ENCODE measurements at regions not wholly inside any gene's neighbourhood (a gene's known extent, or its start where the extent isn't known, plus 50 kb on each side); places are given as distances from the start of the nearest gene placed in this dataset.

DNA sequence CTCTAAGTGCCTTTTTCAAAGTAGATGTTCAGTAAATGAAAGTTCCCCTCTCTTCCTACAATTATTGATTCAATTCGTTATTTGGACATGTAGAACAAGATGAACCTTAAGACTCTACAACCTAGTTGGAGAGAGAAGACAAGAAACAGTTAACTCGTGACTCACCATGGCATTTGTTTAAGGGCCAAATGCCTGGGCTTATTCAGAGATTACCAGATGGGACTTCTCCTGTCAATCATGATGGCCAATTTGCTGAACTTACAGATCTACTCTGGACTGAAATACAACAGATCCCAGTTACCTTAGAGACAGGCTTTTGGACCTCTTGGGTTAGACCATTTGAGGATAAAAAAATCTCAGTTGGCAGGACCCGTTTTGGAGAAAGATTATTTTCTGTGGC is 93.5 kb downstream of the C1orf94 start:
- no peak for DNase-seq

- no peak for DNase-seq
Observed at GRCh38 chr1:34272152-34272551, 95.4 kb downstream of the C1orf94 start.

DNA sequence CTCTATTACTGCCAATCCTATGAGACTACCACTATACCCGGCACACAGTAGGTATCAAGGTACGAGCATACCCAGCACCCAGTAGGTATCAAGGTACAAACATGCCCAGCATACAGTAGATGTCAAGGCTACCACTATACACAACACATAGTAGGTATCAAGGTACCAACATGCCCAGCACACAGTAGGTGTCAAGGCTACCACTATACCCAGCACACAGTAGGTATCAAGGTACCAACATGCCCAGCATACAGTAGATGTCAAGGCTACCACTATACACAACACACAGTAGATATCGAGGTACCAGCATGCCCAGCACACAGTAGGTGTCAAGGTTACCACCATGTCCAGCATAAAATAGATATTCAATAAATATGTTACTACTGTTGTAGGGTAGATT is 98.4 kb downstream of the C1orf94 start:
- DNase-seq, result no peak

GRCh38 chr1:34276606-34277005 is 99.9 kb downstream of the C1orf94 start:
- DNase-seq, result no peak

- DNase-seq, result no peak
Observed at GRCh38 chr1:34277150-34277549, 100.4 kb downstream of the C1orf94 start.

DNA sequence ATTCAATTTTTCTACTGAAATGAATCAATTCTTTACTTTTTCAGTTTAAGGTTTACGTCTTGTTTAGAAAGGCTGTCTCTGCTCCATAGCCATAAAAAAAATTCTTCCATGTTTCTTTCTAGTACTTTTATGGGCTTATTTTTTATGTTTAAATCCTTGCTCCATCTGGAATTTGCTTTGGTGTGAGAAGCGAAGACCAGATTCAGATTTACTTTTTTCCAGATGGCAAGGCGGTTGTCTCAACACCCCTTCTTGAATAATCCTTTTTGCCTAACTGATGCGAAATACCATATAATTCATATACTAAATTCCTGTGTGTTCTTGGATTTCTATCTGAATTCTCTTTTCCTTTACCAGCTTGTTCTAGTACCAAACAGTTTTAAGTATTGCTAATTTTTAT is 101.5 kb downstream of the C1orf94 start:
- DNase-seq, result no peak

DNA sequence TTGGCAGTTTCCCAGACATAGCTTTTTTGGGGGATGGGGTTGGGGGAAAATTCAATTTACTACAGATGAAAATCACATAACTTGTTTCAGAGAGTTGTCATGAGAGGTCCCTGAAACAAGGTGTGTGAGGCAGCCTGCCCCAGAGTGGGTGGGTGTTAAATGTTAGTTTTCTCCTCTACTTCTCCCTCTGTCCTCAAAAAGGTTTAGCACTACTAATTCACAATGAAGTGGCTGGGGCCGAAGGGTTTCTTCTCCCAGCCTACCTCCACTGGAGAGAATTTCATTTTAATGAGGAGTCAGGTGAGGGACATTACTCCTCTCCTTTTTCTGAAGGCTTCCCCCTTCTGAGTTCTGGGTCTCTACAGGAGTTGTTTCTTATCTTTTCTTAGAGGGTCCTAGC is 103.3 kb downstream of the C1orf94 start:
- DNase-seq, result no peak

DNA sequence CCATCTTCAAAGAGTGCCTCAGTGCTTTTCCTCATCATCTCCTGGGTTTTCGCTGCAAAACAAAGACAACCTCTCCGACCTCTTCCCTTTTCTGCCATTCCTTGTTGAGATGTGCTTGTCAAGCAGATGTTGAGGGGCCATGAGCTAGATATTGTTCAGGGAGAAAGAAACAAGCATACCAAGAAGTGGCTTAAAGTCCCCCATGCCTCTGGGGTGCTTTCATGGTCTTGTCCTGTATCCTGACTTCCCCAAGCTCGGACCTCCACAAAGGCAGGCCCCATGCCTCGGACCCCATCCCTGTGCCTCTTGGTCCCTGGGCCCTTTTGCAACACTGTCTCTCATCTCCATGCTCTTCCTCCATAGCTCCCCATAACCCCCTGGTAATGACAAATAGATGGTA is 103.8 kb downstream of the C1orf94 start:
- no peak for DNase-seq

GRCh38 chr1:34283142-34283541 is 106.4 kb downstream of the C1orf94 start:
- DNase-seq, result no peak

DNA sequence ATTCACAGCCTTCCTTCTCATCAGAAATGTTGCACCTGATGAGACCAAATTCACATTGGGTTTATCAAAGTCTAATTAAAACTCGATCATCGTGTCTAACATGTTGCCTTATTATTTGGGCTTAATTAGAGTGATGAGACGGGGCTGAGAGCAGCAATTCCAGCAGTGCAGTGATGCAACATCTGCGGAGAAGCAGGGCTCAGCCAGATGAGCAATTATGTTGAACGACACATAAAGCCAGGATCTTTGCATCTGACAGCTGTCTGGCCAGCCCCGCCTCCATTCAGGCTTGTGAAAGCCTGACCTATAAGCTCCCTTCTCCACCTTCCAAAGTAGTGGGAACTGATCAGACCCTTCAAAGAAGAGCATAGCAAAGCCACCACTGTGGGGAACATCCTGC is 109.8 kb downstream of the C1orf94 start:
- DNase-seq, result no peak

DNA sequence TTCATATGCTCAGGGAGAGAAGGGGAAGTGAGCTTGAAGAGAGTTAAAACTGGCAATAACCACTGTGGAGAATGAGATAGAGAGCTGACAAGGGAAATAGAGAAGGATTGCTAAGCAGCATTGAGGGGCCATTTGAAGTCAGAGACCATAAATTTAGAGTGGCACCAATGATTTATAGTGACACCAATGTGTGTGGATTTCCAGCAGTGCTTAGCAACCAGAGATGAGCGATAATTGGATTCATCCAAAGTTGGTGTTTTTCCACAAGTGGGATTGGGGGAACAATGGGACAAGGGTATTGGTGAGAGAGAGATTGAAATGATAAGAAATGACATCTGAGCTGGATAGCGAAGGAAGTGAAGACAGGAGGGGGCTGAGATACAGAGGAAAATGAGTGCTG is 114.1 kb downstream of the C1orf94 start:
- no peak for DNase-seq

DNA sequence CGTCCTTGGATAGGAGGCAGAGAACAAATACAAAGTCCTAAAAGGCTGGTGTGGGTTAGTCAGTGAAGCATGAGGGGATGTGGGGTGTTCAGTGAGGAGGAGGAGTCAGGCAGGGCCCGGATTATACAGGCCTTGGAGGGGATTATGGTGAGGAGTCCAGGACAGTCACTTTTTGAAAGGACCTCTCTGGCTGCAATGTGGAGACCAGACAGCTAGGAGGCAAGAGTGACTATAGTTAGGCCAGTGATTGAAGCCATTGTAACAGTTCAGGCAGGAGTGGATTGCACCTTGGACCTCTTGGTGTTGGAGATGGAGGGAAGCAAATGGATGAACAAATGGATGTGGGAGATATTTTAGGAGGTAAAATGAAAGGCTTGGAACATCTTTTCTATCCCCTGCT is 115.8 kb downstream of the C1orf94 start:
- no peak for DNase-seq

DNA sequence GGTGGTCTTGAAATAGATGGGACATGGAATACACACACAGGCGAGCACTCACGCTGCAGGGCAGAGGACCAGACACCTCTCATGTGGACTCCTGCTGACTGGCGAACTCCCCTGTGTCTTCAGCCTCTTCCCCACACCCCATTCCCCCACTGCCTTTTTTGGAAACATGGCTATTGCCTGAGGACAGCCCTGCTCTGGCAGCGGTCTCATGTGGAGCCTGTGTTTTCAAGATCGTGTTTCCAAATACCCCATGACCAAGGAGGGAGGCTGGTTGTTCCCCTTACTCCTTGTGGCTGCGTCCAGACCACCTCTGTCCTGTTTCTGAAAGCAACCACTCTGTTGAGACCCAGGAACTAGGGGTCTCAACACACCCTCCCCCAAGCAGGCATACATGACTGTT is 119.4 kb downstream of the C1orf94 start:
- DNase-seq, result no peak

GRCh38 chr1:34302798-34303197 is 126.1 kb downstream of the C1orf94 start:
- DNase-seq, result no peak

- no peak for DNase-seq
Observed at GRCh38 chr1:34303218-34303617, 126.5 kb downstream of the C1orf94 start.

DNA sequence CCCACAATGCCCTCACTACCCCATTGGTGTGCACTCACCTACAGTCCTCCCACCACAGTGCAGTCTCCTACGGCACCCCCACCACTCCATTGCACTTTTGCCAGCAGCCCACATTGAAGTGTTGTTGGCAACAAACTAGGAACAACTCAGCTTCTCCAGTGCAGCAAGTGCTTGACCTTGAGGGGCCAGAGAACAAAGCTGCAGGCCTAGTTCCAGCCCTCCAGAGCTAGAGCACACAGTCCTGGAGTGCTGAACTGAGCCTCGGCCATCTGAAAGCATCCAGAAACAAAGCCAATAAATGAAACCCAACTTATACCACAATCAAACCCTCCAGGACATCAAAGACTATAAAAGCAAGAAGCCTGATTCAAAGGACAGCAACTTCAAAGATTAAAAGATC is 129.9 kb downstream of the C1orf94 start:
- no peak for DNase-seq

DNA sequence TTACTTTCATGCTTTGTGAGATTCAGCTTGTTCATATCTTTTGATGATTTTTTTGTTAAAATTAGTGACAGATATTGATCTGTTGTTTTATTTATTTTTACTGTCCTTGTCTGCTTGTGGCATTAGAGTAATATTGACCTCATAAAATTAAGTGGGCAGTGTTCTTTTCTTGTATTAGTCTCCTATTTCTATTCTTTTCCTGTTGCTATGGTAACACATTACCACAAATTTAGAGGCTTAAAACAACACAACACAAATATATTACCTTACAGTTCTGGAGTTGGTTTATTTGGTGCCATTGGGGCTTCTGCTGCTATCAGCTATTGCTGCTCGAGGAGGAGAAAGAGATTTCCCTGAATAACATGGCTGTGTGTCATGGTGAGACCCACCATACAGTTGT is 135.7 kb downstream of the C1orf94 start:
- no peak for DNase-seq

DNA sequence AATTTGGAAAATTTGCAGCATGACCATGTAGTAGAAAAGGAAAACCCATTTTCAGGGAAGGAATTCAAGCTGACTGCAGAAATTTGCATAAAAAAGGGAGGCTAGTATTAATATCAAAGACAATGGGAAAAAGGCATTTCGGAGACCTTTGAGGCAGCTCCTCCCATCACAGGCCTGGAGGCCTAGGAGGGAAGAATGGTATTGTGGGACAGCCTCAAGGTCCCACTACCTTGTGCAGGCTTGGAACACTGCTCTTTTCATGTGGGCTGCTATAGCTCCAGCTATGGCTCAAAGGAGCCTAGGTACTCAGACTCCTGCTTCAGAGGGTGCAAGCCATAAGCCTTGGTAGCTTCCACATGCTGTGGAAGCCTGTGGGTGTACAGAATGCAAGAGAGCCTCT is 139.3 kb downstream of the C1orf94 start:
- no peak for DNase-seq

GRCh38 chr1:34316773-34317172 is 140.1 kb downstream of the C1orf94 start:
- DNase-seq, result no peak

GRCh38 chr1:34319218-34319617 is 142.5 kb downstream of the C1orf94 start:
- DNase-seq, result no peak

DNA sequence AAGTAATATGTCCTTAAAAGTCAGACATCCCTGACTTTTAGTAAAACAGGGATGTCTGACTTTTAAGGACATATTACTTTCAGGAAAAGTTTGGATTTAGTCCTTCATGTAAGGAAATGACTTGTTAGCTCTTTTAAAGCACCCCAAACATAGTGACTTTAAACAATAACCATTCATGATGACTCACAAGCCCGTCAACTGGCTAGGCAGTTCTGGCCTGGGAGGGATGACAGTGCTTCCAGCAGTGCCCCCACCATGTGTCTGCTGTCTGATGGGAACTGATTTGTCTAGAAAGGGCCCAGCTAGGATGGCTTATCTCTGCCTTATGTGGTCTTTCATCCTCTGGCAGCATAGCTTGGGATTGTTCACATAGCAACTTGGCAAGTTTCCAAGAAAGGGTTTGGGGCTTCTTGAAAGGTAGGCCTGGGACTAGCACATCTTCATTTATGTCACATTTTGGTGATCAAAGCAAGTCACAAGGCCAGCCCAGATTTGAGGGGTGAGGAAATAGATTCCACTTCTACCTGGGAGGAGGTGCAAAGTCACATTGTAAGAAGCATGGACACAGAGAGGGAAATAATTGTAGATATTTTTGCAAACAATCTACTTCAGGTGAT is 143.5 kb downstream of the C1orf94 start:
- DNase-seq, result no peak

DNA sequence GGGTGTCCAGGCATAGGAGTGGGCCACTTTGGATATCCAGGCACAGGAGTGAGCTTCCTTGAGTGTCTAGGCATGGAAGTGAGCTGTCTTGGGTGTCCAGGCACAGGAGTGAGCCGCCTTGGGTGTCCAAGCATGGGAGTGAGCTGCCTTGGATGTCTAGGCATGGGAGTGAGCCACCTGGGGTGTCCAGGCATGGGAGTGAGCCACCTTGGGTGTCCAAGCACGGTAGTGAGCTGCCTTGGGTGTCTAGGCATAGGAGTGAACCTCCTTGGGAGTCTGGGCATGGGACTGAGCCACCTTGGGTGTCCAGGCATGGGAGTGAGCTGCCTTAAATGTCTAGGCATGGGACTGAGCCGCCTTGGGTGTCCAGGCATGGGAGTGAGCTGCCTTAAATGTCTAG is 146.3 kb downstream of the C1orf94 start:
- DNase-seq, result no peak

GRCh38 chr1:34324879-34325440 is 148.3 kb downstream of the C1orf94 start:
- DNase-seq, result no peak

- no peak for DNase-seq
Observed at GRCh38 chr1:34328281-34328799, 151.6 kb downstream of the C1orf94 start.

DNA sequence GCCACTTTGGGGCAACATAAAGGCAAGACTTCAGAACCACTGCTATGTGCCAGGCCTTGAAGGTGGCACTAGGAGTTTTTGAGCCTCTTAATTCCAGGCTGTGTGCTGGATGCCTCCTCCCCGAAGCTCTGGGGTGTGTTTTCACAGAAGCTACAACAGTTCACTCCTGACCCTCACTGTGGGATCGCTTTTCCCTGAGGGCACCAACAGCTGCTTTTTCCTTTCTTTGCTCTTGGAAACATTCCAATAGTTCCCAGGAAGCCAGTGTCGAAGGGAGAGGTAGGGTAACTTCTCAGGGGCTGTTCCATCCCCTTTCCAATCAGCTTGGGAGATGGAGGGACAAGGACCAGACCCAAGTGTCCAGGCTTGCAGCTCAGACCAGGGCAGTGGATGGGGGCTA is 153.4 kb downstream of the C1orf94 start:
- DNase-seq, result no peak
